ENCODE measurements at regions not wholly inside any gene's neighbourhood (a gene's known extent, or its start where the extent isn't known, plus 50 kb on each side); places are given as distances from the start of the nearest gene placed in this dataset.
"Not testable (repeated sequence)": the region's sequence is repeated elsewhere in the genome, so short reads cannot be mapped to it uniquely, and the experiment has no call there.

GRCh38 chr13:85137516-85137915, 661.7 kb downstream of the SLITRK6 start (continued):
- TF ChIP-seq HCFC1 (IDR thresholded peaks at IDR 0.05; ENCODE audit: low read length), result no peak

- Histone ChIP-seq H3K9me3 (replicated peaks; ENCODE audit: control insufficient read depth, insufficient read depth, low read length) (no peaks in the 10 kb centered on the region), H3K27me3 (replicated peaks in 1 of 2; ENCODE audit: control insufficient read depth in 2 of 2, insufficient read depth in 2 of 2, low read length in 1 of 2) (no peaks in the 10 kb centered on the region), H3K36me3 (ENCODE audit: control insufficient read depth in 2 of 2, insufficient read depth in 2 of 2, low read length in 1 of 2) (no peaks in the 10 kb centered on the region), H3K4me3 (no peak overlapping the region), H3K4me1 (ENCODE audit: control insufficient read depth, insufficient read depth, low read length) (no peaks in the 10 kb centered on the region), H4K20me1 (ENCODE audit: control insufficient read depth, insufficient read depth) (no peaks in the 10 kb centered on the region), H3K79me2 (ENCODE audit: control insufficient read depth, insufficient read depth, low read length) (no peaks in the 10 kb centered on the region), H3K4me2 (ENCODE audit: control insufficient read depth, insufficient read depth) (no peak overlapping the region), H2AFZ (ENCODE audit: control insufficient read depth, low read depth, low read length) (no peak overlapping the region), H3K27ac (ENCODE audit: control insufficient read depth, insufficient read depth) (no peak overlapping the region), H3K9ac (ENCODE audit: control insufficient read depth, insufficient read depth, low read length) (no peak overlapping the region)
- in situ Hi-C loops (cut with MboI) (no loop called here), intact Hi-C loops (cut with micrococcal nuclease; ENCODE audit: unreplicated experiment) (no loop called here)
- 65% methylated on average over 6 of the region's 6 CpGs for WGBS (ENCODE audit: insufficient coverage, insufficient replicate concordance, low lambda C conversion rate, missing lambda C conversion rate)
- DNase-seq (ENCODE audit: low read depth, low spot score), result no peak
- SMC1A ChIA-PET (ENCODE audit: uncharacterized antibody, unreplicated experiment), result no interaction called here
- TF ChIP-seq CEBPB (IDR thresholded peaks at IDR 0.05; ENCODE audit: borderline replicate concordance in 1 of 2, low read depth in 2 of 2, low read length in 2 of 2) (no peak), NFYB (IDR thresholded peaks at IDR 0.05; ENCODE audit: insufficient read depth, low read depth, low read length) (no peak), NFXL1 (IDR thresholded peaks at IDR 0.05; ENCODE audit: borderline replicate concordance) (no peak), TCF7 (IDR thresholded peaks at IDR 0.05; ENCODE audit: borderline replicate concordance) (no peak), CHD1 (IDR thresholded peaks at IDR 0.05; ENCODE audit: low read depth, low read length) (no peak)
- RAD21 ChIA-PET (ENCODE audit: unreplicated experiment), result no interaction called here
- no TSS peak for BruUV-seq (replicated peaks)
- CTCF ChIA-PET, result interaction anchor here (1.6 kb wide), 1 partner anchor 11 kb away, joined by 3 read pairs; no protein-coding TSS in a partner anchor
- no peak for ATAC-seq
- no peak for FAIRE-seq
- POLR2A ChIA-PET, result no interaction called here
These were observed 666.2 kb downstream of the SLITRK6 start for GRCh38 chr13:85132986-85133385.

DNA sequence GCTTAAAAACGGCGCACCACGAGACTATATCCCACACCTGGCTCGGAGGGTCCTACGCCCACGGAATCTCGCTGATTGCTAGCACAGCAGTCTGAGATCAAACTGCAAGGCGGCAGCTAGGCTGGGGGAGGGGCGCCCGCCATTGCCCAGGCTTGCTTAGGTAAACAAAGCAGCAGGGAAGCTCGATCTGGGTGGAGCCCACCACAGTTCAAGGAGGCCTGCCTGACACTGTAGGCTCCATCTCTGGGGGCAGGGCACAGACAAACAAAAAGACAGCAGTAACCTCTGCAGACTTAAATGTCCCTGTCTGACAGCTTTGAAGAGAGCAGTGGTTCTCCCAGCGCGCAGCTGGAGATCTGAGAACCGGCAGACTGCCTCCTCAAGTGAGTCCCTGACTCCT, 675.7 kb downstream of the SLITRK6 start:
- H3K27me3 ChIP-seq (replicated peaks in 1 of 2; ENCODE audit: control insufficient read depth in 2 of 2, insufficient read depth in 2 of 2, low read length in 1 of 2); H4K20me1 ChIP-seq (ENCODE audit: control insufficient read depth, insufficient read depth); DNase-seq (ENCODE audit: low read depth, low spot score); H3K36me3 ChIP-seq (ENCODE audit: control insufficient read depth in 2 of 2, insufficient read depth in 2 of 2, low read length in 1 of 2); SMC1A ChIA-PET (ENCODE audit: uncharacterized antibody, unreplicated experiment); H3K27ac ChIP-seq (ENCODE audit: control insufficient read depth, insufficient read depth); H3K9ac ChIP-seq (ENCODE audit: control insufficient read depth, insufficient read depth, low read length); ATAC-seq; H2AFZ ChIP-seq (ENCODE audit: control insufficient read depth, low read depth, low read length); RAD21 ChIA-PET (ENCODE audit: unreplicated experiment); BruUV-seq (replicated peaks); POLR2A ChIA-PET; H3K4me3 ChIP-seq; H3K79me2 ChIP-seq (ENCODE audit: control insufficient read depth, insufficient read depth, low read length); H3K9me3 ChIP-seq (replicated peaks; ENCODE audit: control insufficient read depth, insufficient read depth, low read length); H3K4me1 ChIP-seq (ENCODE audit: control insufficient read depth, insufficient read depth, low read length); in situ Hi-C loops (cut with MboI); H3K4me2 ChIP-seq (ENCODE audit: control insufficient read depth, insufficient read depth); intact Hi-C loops (cut with micrococcal nuclease; ENCODE audit: unreplicated experiment); CTCF ChIA-PET; FAIRE-seq: not testable (repeated sequence)
- 48% methylated on average over 14 of the region's 14 CpGs for whole genome bisulfite sequencing (ENCODE audit: insufficient coverage, insufficient replicate concordance, low lambda C conversion rate, missing lambda C conversion rate)
